ENCODE measurements at regions not wholly inside any gene's neighbourhood (a gene's known extent, or its start where the extent isn't known, plus 50 kb on each side); places are given as distances from the start of the nearest gene placed in this dataset.

- peak; percentile 24 for DNase-seq (ENCODE audit: low spot score)
- in situ Hi-C loops (cut with HindIII; ENCODE audit: low sequenced_read_pairs), result no loop called here
Measured at GRCh38 chr14:26163761-26164160, 434.1 kb downstream of the NOVA1 start.

GRCh38 chr14:26157517-26157916, 440.3 kb downstream of the NOVA1 start:
- no peak for DNase-seq (ENCODE audit: low spot score)
- in situ Hi-C loops (cut with HindIII; ENCODE audit: low sequenced_read_pairs), result no loop called here

GRCh38 chr14:26143057-26143456, 454.8 kb downstream of the NOVA1 start:
- in situ Hi-C loops (cut with HindIII; ENCODE audit: low sequenced_read_pairs), result no loop called here
- DNase-seq (ENCODE audit: low spot score), result no peak

- no peak for DNase-seq (ENCODE audit: low spot score)
- in situ Hi-C loops (cut with HindIII; ENCODE audit: low sequenced_read_pairs), result no loop called here
Measured at GRCh38 chr14:26138764-26139445, 458.9 kb downstream of the NOVA1 start.

GRCh38 chr14:26137161-26137560, 460.7 kb downstream of the NOVA1 start:
- in situ Hi-C loops (cut with HindIII; ENCODE audit: low sequenced_read_pairs), result no loop called here
- no peak for DNase-seq (ENCODE audit: low spot score)

GRCh38 chr14:26132061-26132645, 465.7 kb downstream of the NOVA1 start:
- in situ Hi-C loops (cut with HindIII; ENCODE audit: low sequenced_read_pairs), result no loop called here
- DNase-seq (ENCODE audit: low spot score), result no peak

- in situ Hi-C loops (cut with HindIII; ENCODE audit: low sequenced_read_pairs), result no loop called here
- no peak for DNase-seq (ENCODE audit: low spot score)
Measured at GRCh38 chr14:26130690-26131089, 467.1 kb downstream of the NOVA1 start.

GRCh38 chr14:26128931-26129671, 468.7 kb downstream of the NOVA1 start:
- DNase-seq (ENCODE audit: low spot score), result peak; percentile 83
- in situ Hi-C loops (cut with HindIII; ENCODE audit: low sequenced_read_pairs), result no loop called here

- in situ Hi-C loops (cut with HindIII; ENCODE audit: low sequenced_read_pairs), result no loop called here
- no peak for DNase-seq (ENCODE audit: low spot score)
Measured at GRCh38 chr14:26124896-26125438, 472.9 kb downstream of the NOVA1 start.

- in situ Hi-C loops (cut with HindIII; ENCODE audit: low sequenced_read_pairs), result no loop called here
- no peak for DNase-seq (ENCODE audit: low spot score)
Measured at GRCh38 chr14:26123459-26123858, 474.4 kb downstream of the NOVA1 start.

GRCh38 chr14:26121181-26121580, 476.7 kb downstream of the NOVA1 start:
- in situ Hi-C loops (cut with HindIII; ENCODE audit: low sequenced_read_pairs), result no loop called here
- no peak for DNase-seq (ENCODE audit: low spot score)

GRCh38 chr14:26113911-26114640, 483.8 kb downstream of the NOVA1 start:
- in situ Hi-C loops (cut with HindIII; ENCODE audit: low sequenced_read_pairs), result no loop called here
- DNase-seq (ENCODE audit: low spot score), result no peak

- DNase-seq (ENCODE audit: low spot score), result no peak
- in situ Hi-C loops (cut with HindIII; ENCODE audit: low sequenced_read_pairs), result no loop called here
Measured at GRCh38 chr14:26104717-26105116, 493.1 kb downstream of the NOVA1 start.

GRCh38 chr14:26097852-26098251, 500.0 kb downstream of the NOVA1 start:
- in situ Hi-C loops (cut with HindIII; ENCODE audit: low sequenced_read_pairs), result no loop called here
- no peak for DNase-seq (ENCODE audit: low spot score)

GRCh38 chr14:26088275-26088674, 509.6 kb downstream of the NOVA1 start:
- in situ Hi-C loops (cut with HindIII; ENCODE audit: low sequenced_read_pairs), result no loop called here

GRCh38 chr14:26081043-26081442, 516.8 kb downstream of the NOVA1 start:
- in situ Hi-C loops (cut with HindIII; ENCODE audit: low sequenced_read_pairs), result no loop called here
- DNase-seq (ENCODE audit: low spot score), result no peak

More at GRCh38 chr14:26088275-26088674, 509.6 kb downstream of the NOVA1 start:
- no peak for DNase-seq (ENCODE audit: low spot score)

- in situ Hi-C loops (cut with HindIII; ENCODE audit: low sequenced_read_pairs), result no loop called here
- peak; percentile 8 for DNase-seq (ENCODE audit: low spot score)
Measured at GRCh38 chr14:26078561-26078960, 519.3 kb downstream of the NOVA1 start.

GRCh38 chr14:26074892-26075291, 522.9 kb downstream of the NOVA1 start:
- DNase-seq (ENCODE audit: low spot score), result no peak
- in situ Hi-C loops (cut with HindIII; ENCODE audit: low sequenced_read_pairs), result no loop called here

- in situ Hi-C loops (cut with HindIII; ENCODE audit: low sequenced_read_pairs), result no loop called here
- no peak for DNase-seq (ENCODE audit: low spot score)
Measured at GRCh38 chr14:26070443-26070842, 527.4 kb downstream of the NOVA1 start.

Measured in G401 (cell line).